K562 (cell line): ENCODE measurements at regions not wholly inside any gene's neighbourhood (a gene's known extent, or its start where the extent isn't known, plus 50 kb on each side); places are given as distances from the start of the nearest gene placed in this dataset.

ENCODE experiments used
- ATAC-seq: fragments of 200-7000 bp; cut with Tn5 transposase; 3 replicates; pipeline ENCODE4 v1.9.1; 2020; ENCODE audit warnings: moderate library complexity
- BruUV-seq: library from RNA; stranded (reverse); fragments of 400-500 nt; replicated peaks from 2 replicates; lab custom pipeline; 2021; lab: Mats Ljungman, UMichigan
- CTCF ChIA-PET: fragments of 300-600 bp; formaldehyde crosslinking; extraction: SDS; loops from one replicate; lab custom pipeline; 2021; ENCODE audit warnings: low intra/inter-chr PET ratio; lab: Yijun Ruan, JAX
- POLR2A ChIA-PET: fragments of 300-600, 350-650 bp; sonication (Branson Sonifier 250); formaldehyde crosslinking; extraction: SDS; loops from one replicate; lab custom pipeline; 2021; ENCODE audit warnings: antibody characterized with exemption, inconsistent platforms; lab: Yijun Ruan, JAX
- DNase-seq, 4 experiments: peaks; one replicate each; pipeline versions ENCODE4 v3.0.0 to v3.0.0-alpha.2; 2011 to 2018; ENCODE audit warnings: low spot score in 3 of 4, mixed read lengths in 3 of 4; ENCODE audit errors: extremely low read depth in 1 of 4
- FAIRE-seq: peaks from 2 replicates; lab custom pipeline; 2011; peaks lifted over from hg19 to GRCh38; lab: Jason Lieb, UNC
- H2AFZ ChIP-seq: 2 replicates; pipeline ENCODE4 v1.6.0; 2011; ENCODE audit warnings: low read depth, low read length, control low read depth, inconsistent platforms
- H3K27ac ChIP-seq: fragments of 200-600 bp; 3 replicates; pipeline ENCODE4 v1.8.0; 2011; ENCODE audit warnings: low read depth, mild to moderate bottlenecking, control low read depth, inconsistent platforms, low read length, moderate library complexity, mixed read lengths; ENCODE audit errors: extremely low read depth
- H3K27me3 ChIP-seq, 2 experiments: fragments of 300-600 bp in 1 of 2; 2 replicates in 1 of 2; 3 replicates in 1 of 2; pipeline versions ENCODE4 v1.6.0 to v1.8.0; 2011; ENCODE audit warnings: inconsistent platforms in 2 of 2, low read length in 2 of 2, mild to moderate bottlenecking in 1 of 2, mixed read lengths in 1 of 2, moderate library complexity in 1 of 2; ENCODE audit not compliant: control insufficient read depth in 2 of 2, insufficient read depth in 2 of 2
- H3K36me3 ChIP-seq: fragments of 300-600 bp; 3 replicates; pipeline ENCODE4 v1.8.0; 2011; ENCODE audit warnings: mild to moderate bottlenecking, low read length, inconsistent platforms; ENCODE audit not compliant: control insufficient read depth, insufficient read depth
- H3K4me1 ChIP-seq, 2 experiments: fragments of 200-600 bp in 1 of 2; replicated peaks in 1 of 2; 2 replicates in 1 of 2; 3 replicates in 1 of 2; pipeline versions ENCODE4 v1.5.1 to v1.8.0; 2011; ENCODE audit warnings: inconsistent platforms in 2 of 2, low read length in 2 of 2, mild to moderate bottlenecking in 1 of 2, mixed read lengths in 1 of 2, moderate library complexity in 1 of 2; ENCODE audit not compliant: control insufficient read depth in 2 of 2, insufficient read depth in 2 of 2
- H3K4me2 ChIP-seq: 2 replicates; pipeline ENCODE4 v1.6.1; 2011; ENCODE audit warnings: low read length, control low read depth, inconsistent platforms, mixed read lengths; ENCODE audit not compliant: insufficient read depth
- H3K4me3 ChIP-seq: fragments of 200-600 bp; sonication (generic), shearing (Covaris generic); 2 replicates; pipeline ENCODE4 v1.5.1; 2016; ENCODE audit warnings: control low read depth, inconsistent platforms
- H3K79me2 ChIP-seq: fragments of 200-600 bp; 3 replicates; pipeline ENCODE4 v1.8.0; 2011; ENCODE audit warnings: low read length, inconsistent platforms; ENCODE audit not compliant: control insufficient read depth, insufficient read depth
- H3K9ac ChIP-seq, 2 experiments: 2 replicates each; pipeline versions ENCODE4 v1.6.0 to v1.6.1; 2011; ENCODE audit warnings: low read depth in 2 of 2, low read length in 2 of 2, control low read depth in 1 of 2, inconsistent platforms in 1 of 2, mild to moderate bottlenecking in 1 of 2, mixed read lengths in 1 of 2; ENCODE audit not compliant: insufficient read depth in 1 of 2
- H3K9me1 ChIP-seq: one replicate; pipeline ENCODE4 v1.6.0; 2011; ENCODE audit warnings: inconsistent platforms, mild to moderate bottlenecking, low read length, moderate library complexity; ENCODE audit not compliant: control insufficient read depth, insufficient read depth
- H3K9me3 ChIP-seq: replicated peaks from 2 replicates; pipeline ENCODE4 v1.5.1; 2011; ENCODE audit warnings: low read depth, low read length, inconsistent platforms; ENCODE audit not compliant: control insufficient read depth, insufficient read depth
- H4K20me1 ChIP-seq: replicated peaks from 2 replicates; pipeline ENCODE4 v1.6.1; 2011; ENCODE audit warnings: low read length, inconsistent platforms, mixed read lengths; ENCODE audit not compliant: control insufficient read depth, insufficient read depth
- ASH1L ChIP-seq: fragments of 450-650 bp; IDR thresholded peaks from 2 replicates; pipeline ENCODE4 v1.6.1; 2018; ENCODE audit warnings: borderline replicate concordance, mild to moderate bottlenecking, low read depth; ENCODE audit not compliant: partially characterized antibody
- DNMT1 ChIP-seq: fragments of 450-650 bp; IDR thresholded peaks from 2 replicates; pipeline ENCODE4 v1.6.1; 2016; ENCODE audit warnings: antibody characterized with exemption, mild to moderate bottlenecking
- POLR3G ChIP-seq: IDR thresholded peaks from 2 replicates; pipeline ENCODE4 v1.6.1; 2011; ENCODE audit not compliant: insufficient read length, insufficient replicate concordance; ENCODE audit errors: extremely low read depth
- RNF219 ChIP-seq: fragments of 250-450 bp; sonication (Bioruptor Pico); IDR thresholded peaks from 2 replicates; pipeline ENCODE4 v1.5.0; 2022; ENCODE audit warnings: mild to moderate bottlenecking
- WGBS: fragments of 100-300 bp; shearing (Covaris generic); methylation state at CpG from one replicate; pipeline ENCODE4 v1.1.6; 2016; ENCODE audit warnings: low coverage, mixed read lengths; ENCODE audit not compliant: insufficient coverage; ENCODE audit errors: missing lambda C conversion rate; 5-methylcytosine and 5-hydroxymethylcytosine counted together
- in situ Hi-C: fragments of 300-500 bp; cut with MboI; formaldehyde crosslinking; loops from 4 replicates; pipeline ENCODE4 v1.15.0; 2018; ENCODE audit warnings: inconsistent platforms, mixed read lengths
- intact Hi-C: fragments of 100-400 bp; cut with micrococcal nuclease; formaldehyde crosslinking; loops from 2 replicates; pipeline ENCODE4 v1.14.2; 2022
- TF ChIP-seq, protein P1 (sequence below): conservative IDR thresholded peaks from 2 replicates; pipeline ENCODE4 v1.6.1; 2011; ENCODE audit warnings: low read depth, mild to moderate bottlenecking, low read length; ENCODE audit not compliant: control insufficient read depth
- TF ChIP-seq, protein P2 (sequence below): fragments of 250-450 bp; sonication (Bioruptor Pico); IDR thresholded peaks from 2 replicates; pipeline ENCODE4 v1.5.0; 2021; ENCODE audit warnings: mild to moderate bottlenecking, moderate library complexity

DNA sequence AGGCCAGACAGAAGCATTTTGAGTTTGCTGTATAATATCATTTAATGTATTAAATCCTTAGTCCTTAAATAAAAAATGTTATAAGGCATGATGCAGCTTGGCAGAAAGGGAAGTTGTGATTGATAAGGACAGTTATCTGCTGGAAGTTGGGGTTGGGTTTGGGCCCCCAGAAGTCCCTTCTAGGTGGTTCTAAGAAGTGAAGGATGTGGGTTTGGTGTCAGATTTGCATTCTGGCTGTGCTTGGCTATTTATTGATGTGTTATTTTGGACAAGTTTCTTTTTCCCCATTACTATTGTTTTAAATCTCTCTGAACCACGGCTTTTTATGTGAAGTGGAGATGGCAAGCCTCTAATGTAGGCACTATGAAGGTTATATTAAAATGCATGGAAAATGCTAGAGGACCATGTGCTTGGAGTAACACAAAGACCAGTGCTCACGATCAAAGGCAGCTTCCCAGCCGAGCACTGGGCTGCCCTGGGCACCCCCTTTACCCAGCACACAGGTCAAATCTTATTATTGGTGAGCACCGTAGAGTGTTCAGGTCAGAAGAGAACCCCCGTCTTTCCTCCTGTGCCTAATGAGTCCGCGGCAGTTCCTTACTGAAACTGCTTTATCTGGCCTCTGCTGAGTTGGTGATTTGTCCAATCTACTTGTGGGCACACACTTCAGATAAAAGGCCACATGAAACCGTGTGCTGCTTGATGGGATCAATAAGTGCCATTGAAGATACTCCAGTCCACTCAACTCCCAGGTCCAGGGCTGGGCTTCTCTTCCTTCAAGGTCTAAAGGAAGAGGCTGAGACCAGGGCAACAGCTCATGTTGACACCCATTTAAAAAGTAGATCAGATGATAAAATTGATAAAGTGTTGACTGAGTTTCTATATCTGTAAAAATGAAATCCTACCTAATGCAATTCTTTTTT lies 212.0 kb downstream of the PRDM2 start:
- Histone ChIP-seq H3K36me3 (no peaks in the 10 kb centered on the region), H3K9ac (no peak overlapping the region), H2AFZ (no peak overlapping the region), H3K27ac (no peak overlapping the region), H3K4me2 (no peak overlapping the region), H3K9me3 (no peaks in the 10 kb centered on the region), H3K4me1 (no peaks in the 10 kb centered on the region), H3K79me2 (no peaks in the 10 kb centered on the region), H3K4me3 (no peak overlapping the region), H3K27me3 (peaks cover 0 to 21% of the 10 kb centered on the region in 2 experiments; a peak in 3 of 5 replicates), H3K9me1 (no peaks in the 10 kb centered on the region), H4K20me1 (no peaks in the 10 kb centered on the region)
- POLR2A ChIA-PET: no interaction called here
- 0% methylated on average over 8 of the region's 8 CpGs for WGBS
- no peak for DNase-seq
- no peak for TF ChIP-seq ASH1L
- no peak for TF ChIP-seq POLR3G
- TF ChIP-seq, protein P1, sequence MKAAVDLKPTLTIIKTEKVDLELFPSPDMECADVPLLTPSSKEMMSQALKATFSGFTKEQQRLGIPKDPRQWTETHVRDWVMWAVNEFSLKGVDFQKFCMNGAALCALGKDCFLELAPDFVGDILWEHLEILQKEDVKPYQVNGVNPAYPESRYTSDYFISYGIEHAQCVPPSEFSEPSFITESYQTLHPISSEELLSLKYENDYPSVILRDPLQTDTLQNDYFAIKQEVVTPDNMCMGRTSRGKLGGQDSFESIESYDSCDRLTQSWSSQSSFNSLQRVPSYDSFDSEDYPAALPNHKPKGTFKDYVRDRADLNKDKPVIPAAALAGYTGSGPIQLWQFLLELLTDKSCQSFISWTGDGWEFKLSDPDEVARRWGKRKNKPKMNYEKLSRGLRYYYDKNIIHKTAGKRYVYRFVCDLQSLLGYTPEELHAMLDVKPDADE: no peak
- TF ChIP-seq DNMT1: no peak
- no peak for TF ChIP-seq RNF219 (CRISPR knock-in tag)
- TF ChIP-seq, protein P2, sequence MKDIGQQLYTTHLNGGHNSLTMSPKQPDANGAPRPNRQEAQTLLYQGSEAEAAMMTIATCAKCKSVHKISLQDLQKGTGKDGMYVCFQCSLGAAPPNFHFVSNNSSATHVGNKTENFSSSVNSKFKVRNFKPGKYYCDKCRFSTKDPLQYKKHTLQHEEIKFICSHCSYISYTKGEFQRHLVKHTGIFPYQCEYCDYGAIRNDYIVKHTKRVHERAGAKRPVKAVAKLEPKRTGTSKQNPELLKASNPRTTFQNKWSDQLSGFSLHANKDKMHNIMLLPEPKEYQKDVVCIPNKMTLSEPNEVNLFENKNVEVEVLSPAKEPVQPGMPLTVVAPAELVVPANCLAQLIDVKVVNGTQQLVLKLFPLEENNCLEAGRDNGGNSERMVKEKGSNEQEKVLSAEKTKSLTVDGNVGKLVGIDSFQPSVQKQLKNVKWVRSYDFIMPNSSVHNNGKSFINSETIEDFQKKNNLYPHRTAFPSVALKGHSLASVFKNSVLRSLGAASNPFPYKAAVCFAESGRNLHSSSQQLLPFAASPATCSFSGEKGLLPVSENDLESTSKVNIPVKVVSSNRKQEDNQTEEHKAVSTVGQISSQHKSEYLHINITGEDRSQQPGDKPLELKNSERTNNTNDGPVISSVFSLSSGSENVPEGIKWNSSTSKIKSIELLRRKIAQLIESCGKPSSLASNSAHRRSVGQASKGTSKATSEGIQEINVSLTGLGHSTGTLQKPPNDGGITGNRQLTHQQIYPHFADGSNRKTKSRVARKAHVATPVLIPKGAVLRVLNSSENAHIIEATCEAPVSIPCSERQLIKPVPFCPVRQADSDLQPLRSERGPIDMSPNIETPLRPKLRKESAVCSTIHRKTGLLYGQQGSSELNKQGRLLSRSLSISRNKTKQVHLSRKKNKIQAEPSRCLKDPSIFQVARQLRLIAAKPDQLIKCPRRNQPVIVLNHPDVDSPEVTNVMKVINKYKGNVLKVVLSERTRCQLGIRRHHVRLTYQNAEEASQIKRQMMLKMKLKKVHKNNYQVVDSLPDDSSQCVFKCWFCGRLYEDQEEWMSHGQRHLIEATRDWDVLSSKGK (CRISPR knock-in tag): no peak
- no peak for ATAC-seq
- BruUV-seq: no TSS peak
- in situ Hi-C loops (no loop called here), intact Hi-C loops (loop anchor here (10.0 kb wide), 1 partner anchor 1647 kb away; no protein-coding TSS in a partner anchor)
- no peak for FAIRE-seq
- CTCF ChIA-PET: no interaction called here
